GM23248 (cell line): ENCODE measurements at regions not wholly inside any gene's neighbourhood (a gene's known extent, or its start where the extent isn't known, plus 50 kb on each side); places are given as distances from the start of the nearest gene placed in this dataset.

Experiments
- DNase-seq: peaks from one replicate; pipeline ENCODE4 v3.0.0-alpha.2; 2015
- H2AFZ ChIP-seq: fragments of 200-600 bp; sonication (generic); 2 replicates; pipeline ENCODE4 v1.6.1; 2016; ENCODE audit warnings: antibody characterized with exemption
- H3F3A ChIP-seq: fragments of 200-600 bp; sonication (generic); 2 replicates; pipeline ENCODE4 v1.6.1; 2016; ENCODE audit warnings: mild to moderate bottlenecking, antibody characterized with exemption, mixed run types; ENCODE audit not compliant: insufficient read depth
- H3K27ac ChIP-seq: fragments of 200-600 bp; sonication (generic); 2 replicates; pipeline ENCODE4 v1.5.1; 2016; ENCODE audit warnings: mild to moderate bottlenecking
- H3K27me3 ChIP-seq: fragments of 200-600 bp; sonication (generic); replicated peaks from 2 replicates; pipeline ENCODE4 v1.6.1; 2016; ENCODE audit warnings: mild to moderate bottlenecking; ENCODE audit not compliant: insufficient read depth
- H3K36me3 ChIP-seq: fragments of 200-600 bp; sonication (generic); 2 replicates; pipeline ENCODE4 v1.6.1; 2016; ENCODE audit warnings: low read depth, mild to moderate bottlenecking
- H3K4me1 ChIP-seq: fragments of 200-600 bp; sonication (generic); 2 replicates; pipeline ENCODE4 v1.6.1; 2016; ENCODE audit warnings: mild to moderate bottlenecking; ENCODE audit not compliant: insufficient read depth
- H3K4me2 ChIP-seq: fragments of 200-600 bp; sonication (generic); one replicate; pipeline ENCODE4 v1.6.1; 2016; ENCODE audit warnings: mild to moderate bottlenecking; ENCODE audit not compliant: unreplicated experiment
- H3K4me3 ChIP-seq: fragments of 200-600 bp; sonication (generic); 2 replicates; pipeline ENCODE4 v1.5.1; 2016; ENCODE audit warnings: mild to moderate bottlenecking
- H3K79me2 ChIP-seq: fragments of 200-600 bp; sonication (generic); 2 replicates; pipeline ENCODE4 v1.6.1; 2016; ENCODE audit warnings: mild to moderate bottlenecking; ENCODE audit not compliant: insufficient read depth
- H3K9ac ChIP-seq: fragments of 200-600 bp; sonication (generic); 2 replicates; pipeline ENCODE4 v1.6.1; 2016; ENCODE audit warnings: mild to moderate bottlenecking
- H3K9me2 ChIP-seq: fragments of 200-600 bp; sonication (generic); 2 replicates; pipeline ENCODE4 v1.6.1; 2016; ENCODE audit warnings: mixed run types, mild to moderate bottlenecking, moderate library complexity; ENCODE audit not compliant: insufficient read depth
- H3K9me3 ChIP-seq: fragments of 200-600 bp; sonication (generic); one replicate; pipeline ENCODE4 v1.6.1; 2017; ENCODE audit warnings: low read depth
- H4K20me1 ChIP-seq: fragments of 200-600 bp; sonication (generic); 2 replicates; pipeline ENCODE4 v1.6.0; 2016; ENCODE audit not compliant: insufficient read depth
- EZH2 ChIP-seq: fragments of 200-600 bp; sonication (generic); IDR thresholded peaks from 2 replicates; pipeline ENCODE4 v1.6.1; 2018; ENCODE audit warnings: antibody characterized with exemption, mild to moderate bottlenecking; ENCODE audit not compliant: insufficient read depth, poor library complexity, severe bottlenecking
- EZH2phosphoT487 ChIP-seq: fragments of 200-600 bp; sonication (generic); IDR thresholded peaks from 2 replicates; pipeline ENCODE4 v1.6.1; 2018; ENCODE audit warnings: antibody characterized with exemption, moderate library complexity, mild to moderate bottlenecking, low read depth; ENCODE audit not compliant: insufficient read depth
- WGBS, 2 experiments: methylation state at CpG; one replicate each; pipeline ENCODE4 v1.1.6; 2015 to 2017; ENCODE audit warnings: low lambda C conversion rate in 2 of 2, low coverage in 1 of 2; ENCODE audit errors: missing lambda C conversion rate in 2 of 2; 5-methylcytosine and 5-hydroxymethylcytosine counted together
- in situ Hi-C: fragments of 300-500 bp; cut with MboI; formaldehyde crosslinking; loops from 2 replicates; pipeline ENCODE4 v1.15.0; 2020

- Histone ChIP-seq H3K9me3 (no peaks in the 10 kb centered on the region), H3K27ac (no peak overlapping the region), H3K4me1 (peaks cover 7% of the 10 kb centered on the region; the same call in 1 of the 2 replicates), H3K4me3 (no peak overlapping the region), H4K20me1 (no peaks in the 10 kb centered on the region), H3F3A (no peaks in the 10 kb centered on the region), H3K36me3 (no peaks in the 10 kb centered on the region), H3K4me2 (no peak overlapping the region), H3K9ac (no peak overlapping the region), H2AFZ (no peak overlapping the region), H3K27me3 (peaks cover 3% of the 10 kb centered on the region; the same call in 1 of the 2 replicates), H3K79me2 (no peaks in the 10 kb centered on the region), H3K9me2 (no peaks in the 10 kb centered on the region)
- in situ Hi-C loops: no loop called here
- WGBS, 2 experiments: 64 to 82% methylated on average over 1 of the region's 1 CpG
- DNase-seq: no peak
- TF ChIP-seq EZH2 (no peak), EZH2phosphoT487 (no peak)
Measured at GRCh38 chr4:57364255-57364654, 254.1 kb upstream of the IGFBP7 start.

- H2AFZ ChIP-seq: peak overlapping the region; percentile 28; the same call in 1 of the 2 replicates
- no peaks in the 10 kb centered on the region for H4K20me1 ChIP-seq
- H3K27me3 ChIP-seq: peaks cover 8% of the 10 kb centered on the region; the same call in 1 of the 2 replicates
- H3F3A ChIP-seq: no peaks in the 10 kb centered on the region
- TF ChIP-seq EZH2 (no peak), EZH2phosphoT487 (no peak)
- no peak for DNase-seq
- no peak overlapping the region for H3K9ac ChIP-seq
- H3K27ac ChIP-seq: no peak overlapping the region
- H3K9me2 ChIP-seq: no peaks in the 10 kb centered on the region
- WGBS, 2 experiments: 31 to 38% methylated on average over 1 of the region's 1 CpG
- in situ Hi-C loops: no loop called here
- H3K36me3 ChIP-seq: no peaks in the 10 kb centered on the region
- no peaks in the 10 kb centered on the region for H3K9me3 ChIP-seq
- H3K4me3 ChIP-seq: no peak overlapping the region
- peaks cover 5% of the 10 kb centered on the region; the same call in 1 of the 2 replicates for H3K4me1 ChIP-seq
- no peaks in the 10 kb centered on the region for H3K79me2 ChIP-seq
- H3K4me2 ChIP-seq: no peak overlapping the region
Measured at GRCh38 chr4:57363346-57363745, 253.2 kb upstream of the IGFBP7 start.

DNA sequence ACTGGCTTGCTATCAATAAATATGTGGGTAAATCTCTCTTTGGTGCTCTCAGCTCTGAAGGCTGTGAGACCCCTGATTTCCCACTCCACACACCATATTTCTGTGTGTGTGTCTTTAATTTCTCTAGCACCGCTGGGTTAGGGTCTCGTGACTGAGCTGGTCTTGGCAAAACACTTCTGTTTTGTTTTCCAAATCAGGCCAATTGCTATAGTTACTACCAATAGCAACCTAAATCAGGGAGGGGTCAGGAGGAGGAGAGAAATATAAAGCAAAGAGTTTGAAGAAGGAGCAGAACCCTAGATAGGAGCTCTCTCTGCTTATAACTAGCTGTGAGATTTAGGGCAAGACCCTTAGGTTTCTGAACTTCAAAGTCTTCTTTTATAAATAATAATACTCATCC is 250.5 kb upstream of the IGFBP7 start:
- H3K27ac ChIP-seq: no peak overlapping the region
- no peak overlapping the region for H3K4me3 ChIP-seq
- H3K9me3 ChIP-seq: no peaks in the 10 kb centered on the region
- no peak overlapping the region for H3K9ac ChIP-seq
- H3K27me3 ChIP-seq: peaks cover 8% of the 10 kb centered on the region; the same call in 1 of the 2 replicates
- H3K4me2 ChIP-seq: no peak overlapping the region
- TF ChIP-seq EZH2: no peak
- no peak for TF ChIP-seq EZH2phosphoT487
- H3F3A ChIP-seq: no peaks in the 10 kb centered on the region
- H2AFZ ChIP-seq: no peak overlapping the region
- 10 to 17% methylated on average over 2 of the region's 2 CpGs for WGBS, 2 experiments
- H3K9me2 ChIP-seq: no peaks in the 10 kb centered on the region
- H3K4me1 ChIP-seq: peaks cover 15% of the 10 kb centered on the region; the same call in 1 of the 2 replicates
- DNase-seq: no peak
- no peaks in the 10 kb centered on the region for H3K79me2 ChIP-seq
- in situ Hi-C loops: no loop called here
- H3K36me3 ChIP-seq: no peaks in the 10 kb centered on the region
- H4K20me1 ChIP-seq: no peaks in the 10 kb centered on the region

DNA sequence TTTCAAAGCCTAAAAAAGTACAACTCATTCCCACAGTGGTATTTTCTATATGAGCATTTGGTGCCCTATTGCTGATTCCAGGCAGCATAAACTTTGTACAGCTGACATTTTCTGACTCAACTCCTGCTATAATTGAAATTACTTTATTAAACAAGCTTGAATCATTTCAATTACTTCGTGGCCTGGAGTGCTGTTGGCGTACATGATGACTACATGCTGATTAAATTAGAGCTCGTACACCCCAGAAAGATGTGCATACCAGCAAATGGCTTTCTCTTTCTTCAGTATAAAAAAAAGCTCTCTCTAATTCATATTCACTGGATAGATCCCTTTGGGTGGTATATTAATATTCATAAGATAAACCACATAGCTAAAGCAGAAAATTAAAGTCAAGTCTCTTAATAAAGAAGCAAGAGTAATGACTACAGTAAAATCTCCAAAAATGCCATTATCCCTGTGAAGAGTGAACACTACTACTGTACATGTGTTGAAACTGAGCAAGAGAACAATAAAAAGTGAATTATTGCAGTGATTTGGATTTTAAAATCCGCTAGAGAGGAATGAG is 245.0 kb upstream of the IGFBP7 start:
- Histone ChIP-seq H3K4me2 (no peak overlapping the region), H3K9me3 (no peaks in the 10 kb centered on the region), H3K9me2 (no peaks in the 10 kb centered on the region), H3K4me3 (no peak overlapping the region), H3K27me3 (peaks cover 5% of the 10 kb centered on the region; the same call in 1 of the 2 replicates), H3F3A (peaks cover 14% of the 10 kb centered on the region), H3K9ac (no peak overlapping the region), H3K4me1 (peaks cover 29% of the 10 kb centered on the region), H4K20me1 (no peaks in the 10 kb centered on the region), H3K79me2 (no peaks in the 10 kb centered on the region), H3K36me3 (no peaks in the 10 kb centered on the region), H3K27ac (no peak overlapping the region), H2AFZ (no peak overlapping the region)
- DNase-seq: peak; percentile 51
- WGBS, 2 experiments: 10 to 16% methylated on average over 4 of the region's 4 CpGs
- in situ Hi-C loops: no loop called here
- TF ChIP-seq EZH2phosphoT487 (no peak), EZH2 (no peak)

GRCh38 chr4:57351731-57352130 is 241.5 kb upstream of the IGFBP7 start:
- Histone ChIP-seq H3K27ac (peak overlapping the region; percentile 47), H2AFZ (no peak overlapping the region), H3K4me3 (no peak overlapping the region), H3K4me2 (peak overlapping the region; percentile 18), H3K9me2 (no peaks in the 10 kb centered on the region), H3K9ac (peak overlapping the region; percentile 46; the same call in 1 of the 2 replicates), H3K36me3 (no peaks in the 10 kb centered on the region), H3K4me1 (peaks cover 29% of the 10 kb centered on the region), H3K79me2 (no peaks in the 10 kb centered on the region), H3F3A (peaks cover 14% of the 10 kb centered on the region), H3K27me3 (no peaks in the 10 kb centered on the region), H4K20me1 (no peaks in the 10 kb centered on the region), H3K9me3 (no peaks in the 10 kb centered on the region)
- peak; percentile 67 for DNase-seq
- in situ Hi-C loops: no loop called here
- TF ChIP-seq EZH2: no peak
- TF ChIP-seq EZH2phosphoT487: peak; percentile 84; the same call in 1 of the 2 replicates
- 0 to 5% methylated on average over 1 of the region's 1 CpG for WGBS, 2 experiments
